Spleen (tissue), 7 donors: ENCODE measurements at regions not wholly inside any gene's neighbourhood (a gene's known extent, or its start where the extent isn't known, plus 50 kb on each side); places are given as distances from the start of the nearest gene placed in this dataset.

Source experiments
- CTCF ChIP-seq, 11 experiments: fragments of 200-600 bp in 7 of 11; fragments of 450-650 bp in 4 of 11; sonication (generic) in 4 of 11; IDR thresholded peaks in 8 of 11; conservative IDR thresholded peaks in 3 of 11; 1 replicate in 7 of 11; 2 replicates in 4 of 11; pipeline versions ENCODE4 v1.4.0 to v1.8.0; 2016 to 2021; ENCODE audit warnings: antibody characterized with exemption in 11 of 11, inconsistent platforms in 4 of 11, mild to moderate bottlenecking in 1 of 11
- POLR2AphosphoS5 ChIP-seq, 3 donors: sonication (generic); formaldehyde crosslinking; IDR thresholded peaks; one replicate each; pipeline ENCODE4 v1.5.1; 2017; ENCODE audit warnings: antibody characterized with exemption in 3 of 3
- donor health status: DM: no; HTN: no; CAD: no; lungs with moderate emphysema.
- donor health status: DM: no; HTN: no; CAD: no.
- donor health status: DM: no; HTN: no; CAD: no.

GRCh38 chr12:115222220-115222619 lies 538.2 kb upstream of the TBX3 start:
- no peak for TF ChIP-seq CTCF (IDR thresholded peaks at IDR 0.05 in 8 of 11, conservative IDR thresholded peaks at IDR 0.05 in 3 of 11)
- no peak for TF ChIP-seq POLR2AphosphoS5 (IDR thresholded peaks at IDR 0.05)
